HG03565 (cell line): ENCODE measurements at regions not wholly inside any gene's neighbourhood (a gene's known extent, or its start where the extent isn't known, plus 50 kb on each side); places are given as distances from the start of the nearest gene placed in this dataset.
"Not testable (repeated sequence)": the region's sequence is repeated elsewhere in the genome, so short reads cannot be mapped to it uniquely, and the experiment has no call there.

Experiments used
- ATAC-seq: cut with Tn5 transposase; IDR thresholded peaks from one replicate; pipeline ENCODE4 v1.9.1; 2021; ENCODE audit warnings: mild to moderate bottlenecking, moderate library complexity; ENCODE audit not compliant: unreplicated experiment

DNA sequence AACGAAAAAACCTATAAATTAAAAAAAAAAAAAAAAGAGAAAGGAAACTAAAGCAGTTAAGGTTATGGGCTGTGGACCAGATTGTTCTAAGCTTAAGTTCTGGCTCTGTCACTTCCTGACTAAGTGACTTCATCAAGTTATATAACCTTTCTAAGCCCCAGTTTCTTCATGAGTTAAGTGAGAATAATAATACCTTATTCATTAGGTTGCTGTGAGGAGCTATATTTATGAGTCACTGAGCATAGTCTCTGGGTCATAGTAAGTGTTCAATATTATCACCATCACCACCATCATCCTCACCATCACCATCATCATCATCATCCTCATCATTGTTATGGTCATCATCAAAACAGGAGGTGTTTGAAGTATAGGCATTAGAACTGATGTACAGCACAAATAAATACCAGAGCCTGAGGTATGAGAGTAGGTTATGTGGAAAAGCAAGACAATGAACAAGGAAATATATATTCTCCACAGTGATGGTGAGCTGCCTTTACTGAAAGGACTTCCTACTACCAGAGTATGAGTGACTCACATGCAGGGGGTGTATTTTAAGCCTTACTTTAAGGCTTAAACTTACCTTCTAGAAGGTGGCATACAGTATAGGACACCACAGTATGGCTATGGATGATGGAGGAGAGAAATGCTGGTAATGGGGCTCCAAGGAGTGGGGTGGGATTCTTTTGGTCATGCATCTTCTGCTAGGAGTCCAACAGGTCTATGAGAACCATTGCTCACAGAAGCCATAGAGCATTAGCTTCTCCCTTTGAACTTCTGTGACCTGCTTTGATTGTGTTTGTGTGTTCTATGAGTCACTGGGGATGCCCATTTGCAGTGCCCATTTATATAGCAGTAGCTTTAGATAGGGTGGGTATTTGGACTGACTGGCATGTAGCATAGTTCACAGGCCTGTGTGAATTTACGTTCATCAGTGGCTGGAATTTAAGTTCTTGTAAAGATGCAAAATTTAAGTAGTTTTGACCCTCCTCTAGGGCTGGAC is 104.4 kb downstream of the KLF5 start:
- ATAC-seq, result no peak

DNA sequence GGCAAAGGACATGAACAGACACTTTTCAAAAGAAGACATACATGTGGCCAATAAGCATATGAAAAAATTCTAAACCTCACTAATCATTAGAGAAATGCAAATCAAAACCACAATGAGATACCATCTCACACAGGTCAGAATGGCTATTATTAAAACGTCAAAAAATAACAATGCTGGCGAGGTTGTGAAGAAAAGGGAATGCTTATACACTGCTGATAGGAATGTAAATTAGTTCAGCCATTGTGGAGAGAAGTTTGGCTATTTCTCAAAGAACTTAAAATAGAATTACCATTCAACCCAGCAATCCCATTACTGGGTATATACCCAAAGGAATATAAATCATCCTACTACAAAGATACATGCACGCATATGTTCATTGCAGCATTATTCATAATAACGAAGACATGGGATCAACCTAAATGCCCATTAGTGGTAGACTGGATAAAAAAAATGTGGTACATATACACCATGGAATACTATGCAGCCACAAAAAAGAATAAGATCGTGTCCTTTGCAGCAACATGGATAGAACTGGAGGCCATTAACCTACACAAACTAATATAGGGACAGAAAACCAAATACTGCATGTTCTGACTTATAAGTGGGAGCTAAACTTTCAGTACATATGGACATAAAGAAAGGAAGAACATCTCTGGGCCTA is 101.7 kb downstream of the KLF5 start:
- ATAC-seq, result not testable (repeated sequence)

DNA sequence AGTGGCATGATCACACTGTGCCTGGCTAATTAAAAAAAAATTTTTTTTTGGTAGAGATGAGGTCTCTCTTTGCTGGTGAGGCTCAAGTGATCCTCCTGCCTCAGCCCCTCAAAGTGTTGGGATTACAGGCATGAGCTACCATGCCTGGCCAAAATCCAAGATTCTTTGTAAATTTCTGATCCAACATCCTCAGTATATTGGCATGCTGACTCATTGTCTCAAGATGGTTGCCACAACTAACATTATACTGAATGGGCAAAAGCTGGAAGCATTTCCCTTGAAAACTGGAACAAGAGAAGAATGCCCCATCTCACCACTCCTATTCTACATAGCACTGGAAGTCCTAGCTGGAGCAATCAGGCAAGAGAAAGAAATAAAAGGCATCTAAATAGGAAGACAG is 100.0 kb downstream of the KLF5 start:
- ATAC-seq, result no peak

DNA sequence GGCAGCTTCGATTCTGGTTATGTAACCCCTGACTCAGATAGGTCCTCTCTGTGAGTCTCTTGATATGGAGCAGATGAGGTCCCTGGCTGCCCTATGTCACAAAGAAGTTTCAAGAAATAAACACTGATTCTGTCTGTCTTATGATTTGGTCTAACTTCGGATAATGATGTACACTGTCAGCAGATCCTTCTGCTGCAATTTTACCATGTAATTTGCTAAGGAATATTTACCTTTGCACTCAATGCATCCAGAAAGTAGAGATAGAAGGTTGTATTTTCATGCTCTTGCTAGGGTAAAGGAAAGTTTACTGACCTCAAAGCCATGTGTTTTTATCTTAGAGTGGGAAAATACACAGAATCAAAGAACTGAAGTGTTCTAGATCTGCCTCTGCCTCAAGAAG is 98.2 kb downstream of the KLF5 start:
- ATAC-seq, result no peak

DNA sequence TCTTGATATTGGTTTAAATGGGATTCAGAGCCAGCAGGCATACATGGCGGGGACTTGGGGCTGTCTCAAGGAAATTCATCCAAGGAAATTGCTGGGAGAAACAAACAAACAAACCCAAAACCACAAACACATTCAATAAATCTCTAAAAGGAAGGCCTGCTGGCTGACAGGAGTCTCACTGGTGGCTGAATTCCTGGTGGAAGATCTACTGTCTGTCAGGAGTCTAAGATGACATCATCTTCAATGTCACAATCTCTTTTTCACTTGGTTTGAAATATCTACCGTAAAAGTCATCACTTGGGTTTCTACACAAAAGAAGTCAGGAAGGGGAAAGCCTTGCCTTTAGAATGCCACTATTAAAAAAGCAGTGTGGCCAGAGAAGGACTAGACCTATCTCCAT is 87.9 kb downstream of the KLF5 start:
- ATAC-seq, result no peak

DNA sequence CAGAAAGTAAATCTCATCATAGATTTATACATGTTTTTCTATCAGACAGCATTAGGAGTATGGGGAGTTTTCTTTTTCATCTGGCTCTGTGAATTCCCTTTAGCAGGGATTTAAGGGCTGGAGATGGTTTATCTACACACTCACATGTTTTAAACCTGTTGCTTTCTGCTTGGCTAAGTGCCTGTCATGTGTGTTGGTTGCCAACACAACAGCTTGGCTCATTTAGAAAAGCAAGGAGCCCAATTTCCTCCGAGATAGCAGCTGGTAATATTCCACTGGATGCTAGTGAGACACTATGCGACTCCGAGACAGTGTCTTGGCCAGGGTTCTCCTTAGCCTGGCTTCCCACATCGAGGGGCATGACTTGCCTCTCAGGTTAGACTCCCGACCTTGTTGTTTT is 83.3 kb downstream of the KLF5 start:
- ATAC-seq, result no peak

DNA sequence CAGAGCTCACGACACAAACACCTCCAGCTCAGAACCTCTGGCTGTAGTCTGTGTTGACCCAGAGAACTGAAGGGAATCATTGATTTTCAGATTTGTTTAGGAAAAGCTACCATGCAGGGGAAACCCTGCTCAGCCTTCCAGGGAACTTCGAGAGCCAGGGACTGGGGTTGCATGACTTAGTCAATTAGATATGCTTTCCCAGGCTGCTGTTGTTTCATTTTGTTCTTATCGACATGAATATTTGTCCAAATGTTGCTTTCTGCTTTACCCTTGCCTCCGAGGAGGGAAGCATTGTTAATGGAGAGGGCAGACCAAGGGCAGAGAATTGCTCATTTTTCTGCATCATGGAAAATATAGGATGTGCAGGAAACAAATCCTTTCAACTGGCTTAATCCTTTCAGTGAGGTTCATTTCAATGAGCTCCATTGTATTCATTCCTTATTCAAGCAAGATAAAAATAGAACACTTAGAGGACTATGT is 82.5 kb downstream of the KLF5 start:
- no peak for ATAC-seq

DNA sequence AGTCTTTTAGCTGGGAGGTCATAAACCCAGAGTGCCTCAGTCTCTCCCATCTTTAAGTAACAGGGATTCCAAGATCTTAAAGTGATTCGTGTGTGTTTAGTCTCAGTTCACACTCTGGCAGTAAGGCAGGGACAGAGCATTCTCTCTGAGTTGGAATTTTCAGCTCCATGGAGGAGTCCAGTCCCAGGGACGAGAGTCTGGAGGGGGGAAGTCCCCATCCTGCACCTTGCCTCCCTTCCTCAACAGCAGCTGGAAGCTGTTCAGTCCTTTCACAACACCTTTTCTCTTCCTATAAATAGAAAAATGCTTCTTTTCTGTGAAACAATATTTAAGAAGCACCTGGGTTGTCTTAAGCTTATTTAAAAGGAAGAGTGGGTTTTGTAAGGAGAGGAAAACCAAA is 82.0 kb downstream of the KLF5 start:
- ATAC-seq, result no peak

DNA sequence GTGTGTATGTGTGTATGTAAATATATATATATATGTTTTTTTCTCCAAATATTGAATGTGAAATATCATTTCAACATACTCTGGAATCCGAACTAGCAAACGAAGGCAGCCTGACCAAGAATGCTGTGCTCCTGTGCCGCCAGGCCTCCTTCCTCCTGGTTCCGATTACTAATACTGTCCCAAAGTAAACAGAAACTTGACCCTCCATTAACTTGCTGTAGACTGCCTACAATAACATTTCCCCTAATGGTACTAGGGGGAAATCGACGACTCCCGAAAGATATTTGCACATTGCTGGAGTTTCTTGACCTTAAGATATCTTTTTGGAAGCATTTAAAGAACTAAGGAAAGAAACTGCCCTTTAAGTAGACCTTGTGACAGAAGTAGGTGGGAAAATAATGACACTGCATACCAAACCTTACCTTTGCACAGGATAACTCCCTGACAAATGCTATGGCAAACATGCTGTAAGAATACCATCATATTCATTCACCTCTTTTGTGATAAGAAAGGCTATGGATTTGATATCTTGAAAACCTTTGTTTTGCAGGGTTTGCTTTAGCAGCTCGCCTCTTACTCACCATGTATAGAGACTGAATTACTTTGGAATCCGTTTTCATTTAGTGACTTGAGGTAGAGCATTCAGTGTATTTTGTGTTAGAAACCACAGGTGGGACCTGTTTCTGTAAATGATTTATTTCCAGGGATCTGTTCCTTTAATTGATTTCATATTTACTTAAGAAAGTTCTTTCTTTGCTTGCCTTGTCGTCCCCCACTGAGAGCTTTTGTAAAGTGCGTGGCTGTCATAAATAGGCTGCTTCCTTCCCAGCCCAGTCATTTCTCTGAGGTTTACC is 80.1 kb downstream of the KLF5 start:
- ATAC-seq, result no peak

DNA sequence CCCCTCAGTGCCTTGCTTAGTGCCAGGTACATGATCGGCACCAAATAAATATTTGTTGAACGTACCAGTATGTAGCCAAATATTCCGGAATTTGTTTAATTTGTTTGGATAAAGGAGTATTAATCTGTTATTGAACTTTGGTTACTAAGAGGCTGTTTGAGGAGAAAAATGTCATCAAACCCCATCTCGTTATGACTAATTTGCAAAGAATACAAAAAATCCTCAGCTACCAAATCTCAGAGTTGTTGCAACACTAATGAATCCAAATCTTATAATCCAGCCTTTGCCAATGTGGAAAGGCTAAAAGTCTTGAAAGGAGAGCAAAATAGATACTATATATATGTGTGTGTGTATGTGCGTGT is 79.5 kb downstream of the KLF5 start:
- no peak for ATAC-seq

DNA sequence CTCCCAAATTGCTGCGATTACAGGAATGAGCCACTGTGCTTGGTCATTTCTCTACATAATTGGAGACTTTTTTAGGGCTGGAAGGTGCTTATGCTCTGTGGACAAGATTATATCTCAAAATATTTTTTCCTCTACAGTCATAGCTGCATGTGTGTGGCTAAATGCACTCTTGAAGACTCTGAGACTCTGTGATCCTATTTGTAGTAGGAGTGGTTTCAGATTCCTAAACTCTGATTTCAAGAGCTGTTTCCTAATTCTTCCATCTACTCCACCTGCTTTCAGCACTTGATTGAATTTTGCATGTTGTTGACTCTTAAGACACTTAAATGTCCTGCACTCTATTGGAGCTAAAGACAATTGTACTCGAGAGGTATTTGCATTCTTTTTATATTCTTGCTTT is 78.0 kb downstream of the KLF5 start:
- ATAC-seq, result no peak

DNA sequence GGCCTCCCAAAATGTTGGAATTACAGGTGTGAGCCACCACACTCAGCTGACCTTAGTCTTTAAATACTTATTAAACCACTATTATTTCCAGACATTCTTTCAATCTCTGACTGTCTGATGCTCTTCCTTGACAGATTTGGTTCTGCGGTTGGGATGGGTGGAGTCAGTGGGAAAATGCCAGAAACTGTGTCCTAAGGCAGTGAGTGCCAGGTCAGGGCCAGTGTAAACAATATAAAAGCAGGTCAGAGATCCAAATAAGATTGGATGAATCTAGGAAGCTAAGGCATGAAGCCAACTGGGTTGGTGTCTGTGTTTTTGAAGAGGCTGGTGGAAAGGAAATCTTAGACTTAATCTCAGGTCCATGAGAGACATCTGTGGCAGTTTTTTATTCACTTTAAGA is 74.7 kb downstream of the KLF5 start:
- no peak for ATAC-seq

DNA sequence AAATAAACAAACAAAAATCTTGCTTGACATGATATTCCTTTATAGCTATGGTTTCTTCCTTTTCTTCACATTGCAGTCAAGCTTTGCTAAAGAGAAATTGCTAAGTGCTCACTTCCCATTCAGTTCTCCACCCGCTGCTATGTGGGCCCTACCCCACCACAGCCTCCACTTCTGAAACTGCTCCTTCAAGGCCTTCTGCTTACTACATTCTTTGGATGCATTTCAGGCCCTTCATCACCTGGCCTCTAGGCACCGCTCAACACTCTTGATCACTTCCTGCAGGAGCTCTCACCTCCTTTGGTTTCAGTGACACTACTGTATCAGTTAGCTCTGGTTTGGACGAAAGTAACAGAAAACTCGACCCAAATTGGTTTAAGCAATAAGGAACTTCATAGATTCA is 72.4 kb downstream of the KLF5 start:
- ATAC-seq, result no peak

DNA sequence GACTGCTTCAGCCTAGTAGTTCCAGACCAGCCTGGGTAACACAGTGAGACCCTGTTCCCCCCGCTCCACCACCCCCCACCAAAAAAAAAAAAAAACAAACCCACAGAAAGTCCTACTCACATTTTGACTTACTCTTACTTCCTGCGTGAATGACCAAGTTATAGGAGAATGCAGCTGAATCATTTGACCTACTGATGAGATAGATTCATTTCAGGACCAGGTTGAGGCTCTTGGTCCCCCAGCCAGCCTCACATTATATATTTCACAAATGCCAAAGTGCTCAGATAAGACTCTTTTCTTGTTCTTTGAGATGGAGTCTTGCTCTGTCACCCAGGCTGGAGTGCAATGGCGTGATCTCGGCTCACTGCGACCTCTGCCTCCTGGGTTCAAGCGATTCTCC is 70.2 kb downstream of the KLF5 start:
- no peak for ATAC-seq
